ENCODE measurements at regions not wholly inside any gene's neighbourhood (a gene's known extent, or its start where the extent isn't known, plus 50 kb on each side); places are given as distances from the start of the nearest gene placed in this dataset.
"Not testable (repeated sequence)": the region's sequence is repeated elsewhere in the genome, so short reads cannot be mapped to it uniquely, and the experiment has no call there.

- not testable (repeated sequence) for TF ChIP-seq CTCF (IDR thresholded peaks at IDR 0.05; ENCODE audit: low read depth, low read length); EZH2phosphoT487 (IDR thresholded peaks at IDR 0.05; ENCODE audit: low read depth)
Measured at GRCh38 chr7:131676850-131677249, 120.4 kb upstream of the PODXL start.

Data from OCI-LY3 (cell line).